ENCODE measurements at regions not wholly inside any gene's neighbourhood (a gene's known extent, or its start where the extent isn't known, plus 50 kb on each side); places are given as distances from the start of the nearest gene placed in this dataset.

DNA sequence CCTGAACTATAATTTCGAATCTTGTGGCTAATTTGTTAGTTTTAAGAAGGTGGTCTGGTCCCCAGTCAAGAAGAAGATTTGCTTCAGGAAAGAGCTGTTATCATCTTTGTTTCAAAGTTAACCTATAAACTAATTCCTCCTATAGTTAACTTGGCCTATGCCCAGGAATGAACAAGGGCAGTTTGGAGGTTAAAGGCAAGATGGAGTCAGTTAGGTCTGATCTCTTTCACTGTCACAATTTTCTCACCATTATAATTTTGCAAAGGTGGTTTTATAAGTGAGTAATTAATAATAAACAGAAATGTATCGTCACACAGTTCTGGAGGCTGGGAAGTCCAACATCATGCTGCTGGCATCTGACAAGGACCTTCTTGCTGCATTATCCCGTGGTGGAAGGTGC is 238.6 kb downstream of the PIK3R1 start:
- H3K4me1 Mint-ChIP-seq (ENCODE audit: low read depth) = peaks cover 11% of the 10 kb centered on the region
- H3K27me3 Mint-ChIP-seq (ENCODE audit: low read depth) = no peaks in the 10 kb centered on the region
- peaks cover 6% of the 10 kb centered on the region for H3K9me3 Mint-ChIP-seq
- ATAC-seq (no peak), DNase-seq (no peak)
- no peaks in the 10 kb centered on the region for H3K36me3 Mint-ChIP-seq (ENCODE audit: insufficient read depth)
- H3K4me3 Mint-ChIP-seq = no peak overlapping the region

DNA sequence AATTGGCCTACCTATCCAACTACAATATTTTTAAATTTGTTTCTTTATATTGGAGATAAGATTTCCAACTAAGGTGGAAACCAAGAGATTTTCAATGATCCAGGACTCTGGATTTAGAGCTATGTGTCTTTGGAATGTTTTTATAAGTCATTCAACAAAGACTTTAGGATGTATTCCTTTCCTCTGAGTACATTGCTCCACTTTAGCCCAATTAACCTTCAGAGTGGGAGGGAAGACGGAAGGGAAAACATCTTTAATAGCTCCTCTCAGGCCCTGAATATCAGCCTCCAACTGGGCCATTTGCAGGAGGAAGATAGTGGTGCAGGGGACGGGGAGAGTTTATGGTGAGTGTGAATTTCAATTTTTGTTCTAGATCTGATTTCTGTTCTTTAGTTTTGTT is 239.2 kb downstream of the PIK3R1 start:
- no peak for DNase-seq
- H3K27me3 Mint-ChIP-seq (ENCODE audit: low read depth) = no peaks in the 10 kb centered on the region
- peaks cover 11% of the 10 kb centered on the region for H3K4me1 Mint-ChIP-seq (ENCODE audit: low read depth)
- no peak for ATAC-seq
- no peaks in the 10 kb centered on the region for H3K36me3 Mint-ChIP-seq (ENCODE audit: insufficient read depth)
- no peak overlapping the region for H3K4me3 Mint-ChIP-seq
- H3K9me3 Mint-ChIP-seq = peaks cover 6% of the 10 kb centered on the region

DNA sequence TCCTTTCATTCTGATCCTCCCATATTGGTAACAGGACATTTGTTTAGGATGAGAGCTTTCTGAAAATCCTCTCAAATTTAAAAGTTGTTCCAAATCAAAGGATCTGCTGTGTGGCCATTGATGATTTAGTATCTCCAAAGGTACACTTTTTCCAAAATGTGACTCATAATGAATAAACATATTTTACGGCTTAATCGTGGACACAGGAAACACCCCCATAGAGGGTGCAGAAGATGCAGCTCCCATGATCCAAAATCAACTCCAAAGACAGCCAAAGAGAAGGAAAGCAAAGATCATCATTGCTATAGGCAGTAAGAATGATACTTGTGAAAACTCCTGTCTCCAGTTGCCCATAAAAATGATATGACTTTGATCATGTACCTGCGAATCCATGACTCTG is 239.7 kb downstream of the PIK3R1 start:
- H3K36me3 Mint-ChIP-seq (ENCODE audit: insufficient read depth) = no peaks in the 10 kb centered on the region
- DNase-seq (no peak), ATAC-seq (no peak)
- H3K27me3 Mint-ChIP-seq (ENCODE audit: low read depth) = no peaks in the 10 kb centered on the region
- H3K4me1 Mint-ChIP-seq (ENCODE audit: low read depth) = peaks cover 14% of the 10 kb centered on the region
- H3K4me3 Mint-ChIP-seq = no peak overlapping the region
- peaks cover 6% of the 10 kb centered on the region for H3K9me3 Mint-ChIP-seq

DNA sequence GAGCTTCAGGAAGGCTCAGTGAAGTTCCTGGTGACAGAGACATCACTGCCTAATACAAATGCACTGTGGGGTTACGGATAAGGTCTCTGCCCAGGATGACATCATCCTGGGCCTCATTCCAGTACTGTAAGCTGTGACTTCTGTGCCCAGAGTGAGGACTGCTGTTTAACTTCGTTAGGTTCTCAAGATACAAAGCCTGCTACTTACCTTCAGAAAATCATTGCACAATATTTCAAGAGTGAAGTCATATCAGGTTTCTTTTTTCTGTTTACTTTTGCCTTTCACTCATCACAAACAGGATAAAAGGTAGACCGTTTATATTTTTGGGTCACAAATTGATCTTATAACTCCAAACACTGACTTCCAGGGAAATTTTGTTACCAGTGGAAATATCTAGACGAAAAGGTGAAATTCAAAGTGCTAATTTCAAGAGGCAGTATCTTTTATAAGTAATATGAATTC is 241.2 kb downstream of the PIK3R1 start:
- H3K9me3 Mint-ChIP-seq = peaks cover 6% of the 10 kb centered on the region
- no peaks in the 10 kb centered on the region for H3K27me3 Mint-ChIP-seq (ENCODE audit: low read depth)
- H3K4me1 Mint-ChIP-seq (ENCODE audit: low read depth) = peaks cover 14% of the 10 kb centered on the region
- H3K4me3 Mint-ChIP-seq = no peak overlapping the region
- no peak for DNase-seq
- no peak for ATAC-seq
- no peaks in the 10 kb centered on the region for H3K36me3 Mint-ChIP-seq (ENCODE audit: insufficient read depth)

DNA sequence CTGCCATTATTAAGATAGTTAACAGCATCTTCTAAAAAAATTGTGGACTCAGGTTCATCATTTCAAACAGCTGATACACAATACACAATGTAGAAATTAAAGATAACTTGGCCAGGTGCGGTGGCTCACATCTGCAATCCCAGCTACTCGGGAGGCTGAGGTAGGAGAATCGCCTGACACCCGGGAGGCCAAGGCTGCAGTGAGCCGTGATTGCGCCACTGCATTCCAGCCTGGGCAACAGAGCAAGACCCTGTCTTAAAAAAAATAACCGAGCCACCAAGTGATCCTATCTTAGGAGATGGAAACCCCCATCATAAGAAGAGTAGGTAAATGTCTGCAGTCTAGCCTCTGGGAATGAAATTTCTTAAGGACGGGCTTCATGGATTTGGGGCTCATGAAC is 241.7 kb downstream of the PIK3R1 start:
- Mint-ChIP-seq H3K36me3 (ENCODE audit: insufficient read depth) (no peaks in the 10 kb centered on the region), H3K9me3 (peaks cover 6% of the 10 kb centered on the region)

DNA sequence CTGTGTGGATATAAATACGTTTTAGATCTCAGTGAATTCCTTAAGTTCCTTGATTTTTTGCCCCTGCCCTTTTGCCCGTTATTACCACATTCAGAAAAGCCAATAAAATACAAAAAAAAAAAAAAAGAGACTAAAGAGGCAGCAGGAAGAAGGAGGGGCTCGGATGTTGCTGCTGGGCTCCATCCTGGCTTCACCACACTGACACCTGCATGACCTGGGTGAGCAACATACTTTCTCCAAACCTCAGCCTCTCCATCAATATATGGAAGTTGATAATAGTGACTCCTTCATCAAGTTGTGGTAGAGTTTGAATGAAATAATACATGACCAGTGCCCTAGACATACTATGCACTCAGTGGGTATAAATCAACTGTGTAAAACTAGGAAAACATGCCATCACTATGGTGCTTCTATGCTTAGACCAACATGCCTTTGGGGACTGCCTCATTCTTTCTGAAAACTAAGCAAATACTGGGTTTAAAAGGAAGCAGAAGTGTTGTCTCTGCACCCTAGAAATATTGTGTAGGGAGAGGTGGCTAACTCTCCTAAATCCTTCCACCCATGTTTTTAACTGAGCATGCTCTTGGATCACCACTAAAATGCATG is 243.0 kb downstream of the PIK3R1 start:
- Mint-ChIP-seq H3K27me3 (ENCODE audit: low read depth) (no peaks in the 10 kb centered on the region), H3K4me1 (ENCODE audit: low read depth) (peaks cover 14% of the 10 kb centered on the region), H3K36me3 (ENCODE audit: insufficient read depth) (no peaks in the 10 kb centered on the region), H3K9me3 (peaks cover 4% of the 10 kb centered on the region), H3K4me3 (no peak overlapping the region)
- ATAC-seq (no peak), DNase-seq (no peak)

More for the DNA sequence above, 241.7 kb downstream of the PIK3R1 start:
- H3K27me3 Mint-ChIP-seq (ENCODE audit: low read depth) = no peaks in the 10 kb centered on the region
- no peak for DNase-seq
- no peak overlapping the region for H3K4me3 Mint-ChIP-seq
- H3K4me1 Mint-ChIP-seq (ENCODE audit: low read depth) = peaks cover 14% of the 10 kb centered on the region
- no peak for ATAC-seq

DNA sequence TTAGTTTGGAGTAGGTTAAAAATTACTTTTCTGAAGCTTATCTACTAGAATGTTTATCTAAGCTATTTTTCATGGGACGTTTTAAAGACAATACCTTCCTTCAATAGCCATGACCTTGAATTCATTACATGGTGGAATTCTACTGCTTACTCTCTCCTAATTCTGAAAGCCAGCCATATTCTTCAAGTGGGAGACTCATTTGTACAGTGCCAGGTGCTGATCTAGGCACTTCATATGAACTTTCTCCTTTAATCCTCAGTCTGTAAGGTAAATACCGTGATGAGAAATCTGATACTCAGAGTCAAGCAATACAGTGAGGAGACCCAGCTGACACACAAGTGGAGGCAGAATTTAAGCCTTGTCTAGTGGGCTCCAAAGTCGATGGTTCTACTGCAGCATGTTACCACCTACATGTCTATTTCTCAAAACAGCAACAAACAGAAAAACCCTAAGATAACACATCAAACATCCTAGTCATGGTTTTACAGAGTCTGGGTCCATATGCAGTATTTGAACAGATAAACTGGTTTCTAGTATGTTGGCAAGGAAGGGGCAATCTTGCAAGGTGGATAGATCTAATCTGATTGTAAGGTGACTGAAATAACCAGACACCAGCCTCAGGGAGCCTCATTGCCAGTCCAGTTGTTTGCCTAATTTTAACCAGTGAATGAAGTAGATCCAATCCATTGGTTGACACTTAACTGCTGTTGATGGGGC is 243.7 kb downstream of the PIK3R1 start:
- Mint-ChIP-seq H3K4me1 (ENCODE audit: low read depth) (peaks cover 14% of the 10 kb centered on the region), H3K9me3 (no peaks in the 10 kb centered on the region), H3K27me3 (ENCODE audit: low read depth) (no peaks in the 10 kb centered on the region), H3K4me3 (no peak overlapping the region), H3K36me3 (ENCODE audit: insufficient read depth) (no peaks in the 10 kb centered on the region)
- no peak for DNase-seq
- no peak for ATAC-seq

DNA sequence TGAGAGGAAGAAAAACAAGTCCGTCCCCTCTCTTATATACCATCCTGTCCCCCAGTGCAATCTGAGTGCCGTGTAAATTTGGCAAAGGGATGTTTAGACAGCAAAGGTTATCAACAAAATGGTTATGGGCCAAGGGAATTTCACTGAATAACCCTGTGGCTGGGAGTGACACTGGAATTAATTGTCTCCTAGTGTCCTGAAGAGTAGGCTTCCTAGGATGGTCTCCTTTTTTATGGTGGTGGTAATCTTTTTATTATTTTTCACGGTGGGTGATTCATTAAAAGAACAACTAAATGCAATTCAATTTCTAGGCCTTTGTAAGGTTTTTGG is 244.2 kb downstream of the PIK3R1 start:
- no peaks in the 10 kb centered on the region for H3K9me3 Mint-ChIP-seq
- no peaks in the 10 kb centered on the region for H3K36me3 Mint-ChIP-seq (ENCODE audit: insufficient read depth)
- H3K4me3 Mint-ChIP-seq = no peak overlapping the region
- ATAC-seq (no peak), DNase-seq (no peak)
- peaks cover 14% of the 10 kb centered on the region for H3K4me1 Mint-ChIP-seq (ENCODE audit: low read depth)
- H3K27me3 Mint-ChIP-seq (ENCODE audit: low read depth) = no peaks in the 10 kb centered on the region

DNA sequence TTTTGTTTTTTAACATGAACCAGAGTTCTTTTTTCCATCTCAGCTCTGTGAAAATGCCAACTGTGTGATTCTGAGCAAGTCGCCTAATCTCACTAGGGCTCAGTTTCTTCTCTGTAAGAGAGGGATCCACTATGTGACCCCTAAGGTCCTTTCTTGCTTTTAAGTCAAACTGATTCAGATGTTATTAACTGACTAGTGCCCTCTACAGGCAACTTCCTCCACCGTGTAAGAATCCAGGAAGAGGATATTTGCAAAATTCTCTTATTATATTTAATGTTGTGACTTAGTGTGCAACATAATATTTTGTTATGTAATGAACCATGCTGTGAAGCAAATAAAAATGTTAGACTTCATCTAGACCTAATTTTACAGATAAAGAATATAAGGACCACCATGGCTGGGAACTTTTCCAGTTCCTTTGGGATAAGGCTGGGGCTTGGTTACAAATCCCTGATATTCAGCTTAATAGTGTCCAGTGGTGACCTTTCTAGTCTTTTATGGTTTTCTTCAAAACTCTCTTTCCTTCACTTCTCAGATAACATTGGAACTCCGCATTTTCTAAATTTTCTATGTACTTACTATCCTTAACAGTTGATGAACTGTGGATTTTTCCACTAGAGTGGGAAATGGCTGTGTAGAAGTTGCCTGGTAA is 244.7 kb downstream of the PIK3R1 start:
- DNase-seq = peak; percentile 42
- no peaks in the 10 kb centered on the region for H3K36me3 Mint-ChIP-seq (ENCODE audit: insufficient read depth)
- no peak overlapping the region for H3K4me3 Mint-ChIP-seq
- no peaks in the 10 kb centered on the region for H3K27me3 Mint-ChIP-seq (ENCODE audit: low read depth)
- peaks cover 14% of the 10 kb centered on the region for H3K4me1 Mint-ChIP-seq (ENCODE audit: low read depth)
- no peaks in the 10 kb centered on the region for H3K9me3 Mint-ChIP-seq
- peak; percentile 30 to 59 for ATAC-seq

DNA sequence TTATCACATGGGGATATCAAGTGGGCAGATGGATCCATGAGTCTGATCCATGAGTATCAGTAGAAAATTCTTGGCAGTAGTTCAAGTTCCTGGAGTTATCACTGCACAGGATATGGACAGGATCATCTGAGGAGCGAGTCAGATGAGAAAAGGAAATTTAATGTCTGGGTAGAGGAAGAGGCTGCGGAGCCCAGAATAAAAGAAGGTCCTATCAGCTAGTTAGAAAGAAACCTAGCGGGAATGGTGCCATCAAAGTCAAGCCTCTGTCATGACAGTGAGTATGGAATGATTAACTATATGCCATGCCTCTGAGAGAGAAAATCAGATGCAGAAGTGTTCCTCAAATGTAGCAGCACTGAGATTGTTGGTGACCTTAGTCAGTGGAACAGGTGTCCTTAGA is 248.1 kb downstream of the PIK3R1 start:
- DNase-seq (no peak), ATAC-seq (no peak)
- Mint-ChIP-seq H3K4me1 (ENCODE audit: low read depth) (peaks cover 5% of the 10 kb centered on the region), H3K4me3 (no peak overlapping the region), H3K36me3 (ENCODE audit: insufficient read depth) (no peaks in the 10 kb centered on the region), H3K27me3 (ENCODE audit: low read depth) (no peaks in the 10 kb centered on the region), H3K9me3 (no peaks in the 10 kb centered on the region)

DNA sequence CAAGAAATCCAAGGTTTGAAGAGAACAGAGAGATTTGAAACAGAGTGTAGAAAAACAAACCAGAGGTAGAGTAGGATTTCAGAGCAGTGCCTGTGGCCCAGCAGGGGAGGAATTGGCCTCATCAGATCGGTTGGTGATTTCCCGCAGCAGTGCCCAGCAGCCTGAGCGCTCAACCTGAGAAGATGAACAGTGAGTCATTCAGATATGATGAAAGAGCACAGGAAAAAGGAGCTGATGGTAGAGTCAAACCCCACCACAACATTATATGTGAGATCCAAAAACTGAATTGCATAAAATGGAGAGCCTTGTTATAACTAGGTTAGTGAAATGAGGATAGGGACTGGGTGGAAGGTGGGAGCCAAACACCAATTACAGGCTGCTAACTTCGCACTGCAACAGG is 248.9 kb downstream of the PIK3R1 start:
- ATAC-seq = peak; percentile 88 to 94
- H3K27me3 Mint-ChIP-seq (ENCODE audit: low read depth) = no peaks in the 10 kb centered on the region
- no peak overlapping the region for H3K4me3 Mint-ChIP-seq
- H3K9me3 Mint-ChIP-seq = no peaks in the 10 kb centered on the region
- peak; percentile 36 for DNase-seq
- peaks cover 3% of the 10 kb centered on the region for H3K4me1 Mint-ChIP-seq (ENCODE audit: low read depth)
- no peaks in the 10 kb centered on the region for H3K36me3 Mint-ChIP-seq (ENCODE audit: insufficient read depth)

DNA sequence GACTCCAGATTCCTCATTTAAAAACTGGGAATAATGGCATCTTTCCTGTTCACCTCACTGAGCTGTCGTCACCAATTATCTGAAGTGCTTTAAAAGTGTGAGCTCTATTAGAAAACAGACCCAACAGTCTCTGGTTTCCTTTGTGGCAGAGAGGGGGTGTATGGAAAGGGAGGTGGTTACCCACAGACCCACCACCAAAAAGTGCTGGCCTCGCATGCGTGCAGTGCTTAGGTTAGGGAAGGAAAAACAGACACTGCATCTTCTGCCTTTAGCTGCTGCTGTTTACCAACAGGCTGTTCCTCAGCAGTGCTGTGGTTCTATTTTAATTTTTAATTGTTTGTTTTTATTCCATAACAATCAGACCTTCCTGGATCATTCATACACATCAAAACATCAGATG is 249.6 kb downstream of the PIK3R1 start:
- peak; percentile 8 for DNase-seq
- Mint-ChIP-seq H3K27me3 (ENCODE audit: low read depth) (no peaks in the 10 kb centered on the region), H3K9me3 (no peaks in the 10 kb centered on the region), H3K4me1 (ENCODE audit: low read depth) (peaks cover under 1% of the 10 kb centered on the region), H3K4me3 (no peak overlapping the region), H3K36me3 (ENCODE audit: insufficient read depth) (no peaks in the 10 kb centered on the region)
- no peak for ATAC-seq

DNA sequence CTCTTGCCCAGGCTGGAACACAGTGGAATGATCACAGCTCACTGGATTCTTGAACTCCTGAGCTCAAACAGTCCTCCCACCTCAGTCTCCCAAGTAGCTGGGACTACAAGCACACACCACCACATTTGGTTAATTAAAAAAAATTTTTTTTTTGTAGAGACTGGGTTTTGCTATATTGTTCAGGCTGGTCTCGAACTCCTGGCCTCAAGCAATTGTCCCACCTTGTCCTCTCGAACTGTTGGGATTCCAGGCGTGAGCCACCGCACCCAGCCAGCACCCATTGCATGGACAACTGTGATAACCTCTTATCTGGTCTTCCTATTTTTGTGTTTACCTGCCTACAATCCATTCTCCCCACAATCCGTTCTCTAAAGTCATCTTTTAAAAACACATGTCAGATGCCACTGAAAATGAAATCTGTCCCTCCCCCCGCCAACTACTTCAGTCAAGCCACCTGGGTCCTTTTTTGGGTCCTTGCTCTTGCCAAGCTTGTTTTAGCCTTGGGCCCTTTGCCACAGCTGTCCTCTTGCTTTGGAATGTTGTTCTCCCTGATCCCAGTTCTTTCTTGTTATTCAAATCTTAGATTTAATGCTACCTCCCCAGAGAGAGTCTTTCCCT is 250.5 kb downstream of the PIK3R1 start:
- H3K9me3 Mint-ChIP-seq = no peaks in the 10 kb centered on the region
- no peaks in the 10 kb centered on the region for H3K36me3 Mint-ChIP-seq (ENCODE audit: insufficient read depth)
- DNase-seq = no peak
- H3K4me3 Mint-ChIP-seq = no peak overlapping the region
- no peaks in the 10 kb centered on the region for H3K4me1 Mint-ChIP-seq (ENCODE audit: low read depth)
- no peaks in the 10 kb centered on the region for H3K27me3 Mint-ChIP-seq (ENCODE audit: low read depth)
- ATAC-seq = no peak

DNA sequence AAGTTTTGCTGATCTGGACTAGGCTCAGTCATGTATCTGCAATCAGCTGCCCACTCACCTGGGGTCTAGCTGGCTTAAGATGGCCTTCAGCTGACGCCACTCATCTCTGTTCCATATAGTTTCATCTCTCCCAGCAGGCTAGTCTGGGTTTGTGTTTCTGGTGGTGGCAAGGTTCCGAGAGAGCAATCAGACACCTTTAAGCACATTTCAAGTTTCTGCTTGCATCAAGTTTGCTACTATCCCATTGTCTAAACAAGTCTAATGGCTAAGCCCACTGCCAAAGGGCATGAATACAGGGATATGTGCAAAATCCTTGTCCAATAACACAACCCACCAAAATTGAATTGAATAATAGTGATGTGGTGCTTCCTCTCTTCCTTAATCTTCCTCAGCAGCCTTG is 251.7 kb downstream of the PIK3R1 start:
- Mint-ChIP-seq H3K4me1 (ENCODE audit: low read depth) (no peaks in the 10 kb centered on the region), H3K9me3 (no peaks in the 10 kb centered on the region), H3K36me3 (ENCODE audit: insufficient read depth) (no peaks in the 10 kb centered on the region), H3K27me3 (ENCODE audit: low read depth) (no peaks in the 10 kb centered on the region), H3K4me3 (no peak overlapping the region)
- ATAC-seq (no peak), DNase-seq (no peak)

DNA sequence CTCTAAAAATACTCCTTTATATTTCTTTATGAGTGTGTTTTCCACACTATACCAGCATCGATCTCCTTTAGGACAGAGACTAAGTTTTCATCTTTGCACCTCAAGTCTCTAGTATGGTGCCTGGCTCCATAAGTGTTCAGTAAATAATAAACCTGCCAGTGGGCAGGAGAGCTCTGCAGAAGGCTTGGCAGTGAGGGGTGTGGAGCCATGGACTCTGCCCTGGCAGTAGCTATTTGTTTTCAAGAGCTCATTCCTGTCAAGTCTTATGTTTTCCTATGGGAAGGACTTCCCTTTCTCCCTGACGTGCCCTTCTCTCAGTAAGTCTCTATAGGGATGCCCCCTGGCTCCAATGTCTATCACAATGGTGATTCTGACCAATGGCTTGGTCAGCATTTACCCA is 252.2 kb downstream of the PIK3R1 start:
- no peaks in the 10 kb centered on the region for H3K36me3 Mint-ChIP-seq (ENCODE audit: insufficient read depth)
- DNase-seq (no peak), ATAC-seq (no peak)
- H3K27me3 Mint-ChIP-seq (ENCODE audit: low read depth) = no peaks in the 10 kb centered on the region
- H3K4me3 Mint-ChIP-seq = no peak overlapping the region
- no peaks in the 10 kb centered on the region for H3K4me1 Mint-ChIP-seq (ENCODE audit: low read depth)
- no peaks in the 10 kb centered on the region for H3K9me3 Mint-ChIP-seq
